ENCODE measurements at regions not wholly inside any gene's neighbourhood (a gene's known extent, or its start where the extent isn't known, plus 50 kb on each side); places are given as distances from the start of the nearest gene placed in this dataset.
"Not testable (repeated sequence)": the region's sequence is repeated elsewhere in the genome, so short reads cannot be mapped to it uniquely, and the experiment has no call there.

GRCh38 chr11:87456499-87456898 lies 418.8 kb downstream of the TMEM135 start:
- Histone ChIP-seq H3K27ac (no peak overlapping the region), H3K36me3 (no peaks in the 10 kb centered on the region), H3K9me3 (no peaks in the 10 kb centered on the region), H3K27me3 (no peaks in the 10 kb centered on the region), H3K4me3 (replicated peaks in 1 of 3) (no peak overlapping the region), H3K4me1 (no peaks in the 10 kb centered on the region)
- intact Hi-C loops (cut with DNase I), result no loop called here
- TF ChIP-seq POLR2A (IDR thresholded peaks at IDR 0.05), result no peak
- no peak for TF ChIP-seq CTCF (IDR thresholded peaks at IDR 0.05)
- WGBS, 2 donors, result 97 to 98% methylated on average over 1 of the region's 1 CpG
- no peak for DNase-seq

DNA sequence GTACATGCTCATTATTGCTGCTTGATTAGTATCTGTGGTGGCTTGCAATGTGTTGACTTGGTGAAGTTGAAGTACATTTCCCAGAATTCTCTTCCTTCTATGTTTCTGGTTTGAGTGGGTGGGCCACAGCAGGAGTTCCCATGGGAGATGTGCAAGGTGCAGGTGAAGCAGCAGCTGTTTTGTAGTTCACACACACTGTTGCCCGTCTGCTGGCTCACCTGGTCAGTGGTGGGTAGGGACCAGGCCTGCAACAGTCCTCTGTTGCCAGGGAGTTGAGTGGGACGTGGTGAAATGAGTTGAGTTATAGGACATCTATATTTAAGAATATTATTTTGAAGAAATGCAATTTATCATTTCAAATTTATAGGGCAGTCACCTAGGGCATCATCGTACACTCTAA lies 417.4 kb downstream of the TMEM135 start:
- Histone ChIP-seq H3K4me3 (replicated peaks in 1 of 3) (no peak overlapping the region), H3K27ac (no peak overlapping the region), H3K27me3 (no peaks in the 10 kb centered on the region), H3K36me3 (no peaks in the 10 kb centered on the region), H3K4me1 (no peaks in the 10 kb centered on the region), H3K9me3 (no peaks in the 10 kb centered on the region)
- 87 to 91% methylated on average over 3 of the region's 3 CpGs for WGBS, 2 donors
- no peak for TF ChIP-seq CTCF (IDR thresholded peaks at IDR 0.05)
- no peak for TF ChIP-seq POLR2A (IDR thresholded peaks at IDR 0.05)
- no peak for DNase-seq
- intact Hi-C loops (cut with DNase I), result no loop called here

DNA sequence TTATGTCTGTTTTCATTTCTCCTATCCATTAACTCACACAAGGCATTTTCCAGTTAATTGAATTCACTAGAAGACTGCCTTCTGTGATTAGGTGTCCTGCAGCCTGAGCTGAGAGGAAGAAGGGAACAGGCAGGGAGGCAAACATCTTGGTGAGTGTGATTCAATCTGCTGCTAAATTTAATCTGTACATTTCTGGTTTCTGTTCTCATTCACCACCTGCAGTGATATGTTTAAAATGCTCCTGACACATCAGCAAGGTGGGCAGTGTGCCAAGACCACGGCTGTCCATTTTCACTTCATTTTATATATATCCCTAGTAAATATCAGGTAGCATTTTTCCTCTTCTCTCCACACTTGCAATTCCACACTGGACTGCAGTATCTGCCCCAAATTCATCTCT lies 416.5 kb downstream of the TMEM135 start:
- Histone ChIP-seq H3K36me3 (no peaks in the 10 kb centered on the region), H3K9me3 (no peaks in the 10 kb centered on the region), H3K4me3 (replicated peaks in 1 of 3) (no peak overlapping the region), H3K27ac (no peak overlapping the region), H3K27me3 (no peaks in the 10 kb centered on the region), H3K4me1 (no peaks in the 10 kb centered on the region)
- WGBS, 2 donors, result 23 to 43% methylated on average over 1 of the region's 1 CpG
- DNase-seq, result no peak
- no peak for TF ChIP-seq POLR2A (IDR thresholded peaks at IDR 0.05)
- TF ChIP-seq CTCF (IDR thresholded peaks at IDR 0.05), result no peak
- intact Hi-C loops (cut with DNase I), result no loop called here

DNA sequence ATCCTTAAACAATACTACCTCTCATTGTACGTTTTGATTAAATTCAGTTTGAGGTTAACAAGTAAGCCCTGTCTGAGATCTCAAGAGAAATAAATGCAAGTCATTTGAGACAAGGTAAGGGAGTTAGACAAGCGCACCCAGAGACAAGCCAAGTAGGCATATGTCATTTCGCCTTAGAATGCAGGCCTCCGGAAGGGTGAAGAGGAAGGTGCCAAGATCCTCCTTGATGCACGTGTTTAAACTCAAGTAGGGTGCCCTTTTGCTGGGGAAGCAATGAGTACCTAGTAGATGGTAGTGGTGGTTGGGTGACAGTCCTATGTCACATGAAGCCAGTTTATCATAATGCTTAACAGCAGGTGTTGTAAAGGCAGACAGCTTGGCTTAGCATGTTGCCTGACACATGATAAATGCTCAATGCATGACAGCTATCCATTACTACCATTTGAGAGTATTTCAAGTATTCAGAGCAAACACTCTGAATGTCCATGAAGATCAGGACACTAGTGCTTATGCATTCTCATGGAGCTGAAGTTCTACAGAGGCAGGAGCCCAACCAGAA lies 415.9 kb downstream of the TMEM135 start:
- TF ChIP-seq POLR2A (IDR thresholded peaks at IDR 0.05) (no peak), CTCF (IDR thresholded peaks at IDR 0.05) (no peak)
- H3K9me3 ChIP-seq, result no peaks in the 10 kb centered on the region
- no peaks in the 10 kb centered on the region for H3K27me3 ChIP-seq
- intact Hi-C loops (cut with DNase I), result no loop called here
- DNase-seq, result no peak
- H3K4me1 ChIP-seq, result no peaks in the 10 kb centered on the region
- no peak overlapping the region for H3K4me3 ChIP-seq (replicated peaks in 1 of 3)
- no peaks in the 10 kb centered on the region for H3K36me3 ChIP-seq
- H3K27ac ChIP-seq, result no peak overlapping the region
- WGBS, 2 donors, result 84% methylated on average over 5 of the region's 5 CpGs

GRCh38 chr11:87452025-87452424 lies 414.3 kb downstream of the TMEM135 start:
- H3K9me3 ChIP-seq; H3K27me3 ChIP-seq; H3K36me3 ChIP-seq; H3K4me3 ChIP-seq (replicated peaks in 1 of 3); H3K4me1 ChIP-seq; intact Hi-C loops (cut with DNase I); DNase-seq; H3K27ac ChIP-seq: not testable (repeated sequence)
- WGBS, 2 donors, result 91 to 94% methylated on average over 2 of the region's 2 CpGs

DNA sequence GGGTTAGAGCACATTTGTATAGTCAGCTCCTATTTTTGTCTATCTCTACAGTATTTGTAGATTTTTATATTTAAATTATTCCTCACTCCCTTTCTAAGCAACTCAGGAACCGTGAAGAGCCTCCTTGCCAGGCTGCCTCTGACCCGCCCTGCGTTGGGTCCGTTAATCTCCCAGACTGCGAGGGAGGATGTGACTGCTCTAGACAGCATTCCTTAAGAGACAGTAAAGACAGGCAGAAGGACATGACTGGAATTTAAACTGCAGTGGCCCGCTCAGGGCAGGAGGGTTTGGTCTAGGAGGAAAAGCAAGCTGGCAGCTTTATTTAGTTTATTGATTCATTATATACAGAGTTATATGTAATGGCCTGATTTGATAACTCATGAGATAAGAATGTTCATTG lies 413.7 kb downstream of the TMEM135 start:
- intact Hi-C loops (cut with DNase I), result no loop called here
- Histone ChIP-seq H3K9me3 (no peaks in the 10 kb centered on the region), H3K36me3 (no peaks in the 10 kb centered on the region), H3K27me3 (no peaks in the 10 kb centered on the region), H3K4me1 (no peaks in the 10 kb centered on the region), H3K27ac (no peak overlapping the region), H3K4me3 (replicated peaks in 1 of 3) (no peak overlapping the region)
- TF ChIP-seq CTCF (IDR thresholded peaks at IDR 0.05) (no peak), POLR2A (IDR thresholded peaks at IDR 0.05) (no peak)
- 75 to 77% methylated on average over 6 of the region's 6 CpGs for WGBS, 2 donors
- no peak for DNase-seq
